ENCODE measurements at regions not wholly inside any gene's neighbourhood (a gene's known extent, or its start where the extent isn't known, plus 50 kb on each side); places are given as distances from the start of the nearest gene placed in this dataset.

- TF ChIP-seq CTCF (conservative IDR thresholded peaks at IDR 0.05; ENCODE audit: low read depth, low read length): no peak
- no peak for TF ChIP-seq EZH2 (IDR thresholded peaks at IDR 0.05; ENCODE audit: borderline replicate concordance, low read depth, low read length, poor library complexity, severe bottlenecking)
Measured at GRCh38 chr5:97550164-97550563, 367.1 kb upstream of the RIOK2 start.
